ENCODE measurements at regions not wholly inside any gene's neighbourhood (a gene's known extent, or its start where the extent isn't known, plus 50 kb on each side); places are given as distances from the start of the nearest gene placed in this dataset.

DNA sequence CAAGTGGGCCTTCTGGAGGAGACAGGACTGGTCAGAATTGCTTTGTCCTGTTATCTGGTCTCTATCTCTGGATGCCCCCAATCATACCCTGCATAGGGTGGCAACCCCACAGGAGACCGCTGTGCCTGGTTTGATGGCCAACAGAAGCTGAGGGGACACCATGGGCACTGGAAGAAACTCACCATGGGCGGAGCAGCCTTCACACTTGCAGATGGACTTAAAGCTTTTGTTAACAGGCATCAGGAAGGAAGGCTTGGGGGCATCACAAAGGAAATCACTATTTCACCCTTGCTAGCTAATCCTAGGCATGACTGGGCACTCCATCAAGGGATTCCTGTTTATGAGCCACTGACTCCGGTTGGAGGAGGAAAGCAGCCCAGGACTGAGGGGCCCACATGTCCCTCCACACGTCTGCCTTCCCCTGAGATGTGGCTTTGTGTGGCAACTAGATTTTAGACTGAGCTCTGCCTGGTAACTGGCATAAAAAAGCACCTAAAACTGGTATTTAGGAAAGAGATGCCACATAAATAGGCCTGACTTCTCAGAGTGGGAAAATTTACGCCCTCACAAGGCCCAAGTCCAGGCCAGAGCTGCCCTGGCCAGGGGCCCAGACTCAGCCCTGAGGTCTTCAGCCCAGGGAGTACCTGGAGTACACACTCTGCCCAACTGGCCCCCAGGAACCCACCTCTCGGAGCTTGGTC lies 57.0 kb upstream of the LYVE1 start:
- intact Hi-C loops (cut with micrococcal nuclease; ENCODE audit: unreplicated experiment): loop anchor here (2.0 kb wide), 1 partner anchor 29 kb away; no protein-coding TSS in a partner anchor

DNA sequence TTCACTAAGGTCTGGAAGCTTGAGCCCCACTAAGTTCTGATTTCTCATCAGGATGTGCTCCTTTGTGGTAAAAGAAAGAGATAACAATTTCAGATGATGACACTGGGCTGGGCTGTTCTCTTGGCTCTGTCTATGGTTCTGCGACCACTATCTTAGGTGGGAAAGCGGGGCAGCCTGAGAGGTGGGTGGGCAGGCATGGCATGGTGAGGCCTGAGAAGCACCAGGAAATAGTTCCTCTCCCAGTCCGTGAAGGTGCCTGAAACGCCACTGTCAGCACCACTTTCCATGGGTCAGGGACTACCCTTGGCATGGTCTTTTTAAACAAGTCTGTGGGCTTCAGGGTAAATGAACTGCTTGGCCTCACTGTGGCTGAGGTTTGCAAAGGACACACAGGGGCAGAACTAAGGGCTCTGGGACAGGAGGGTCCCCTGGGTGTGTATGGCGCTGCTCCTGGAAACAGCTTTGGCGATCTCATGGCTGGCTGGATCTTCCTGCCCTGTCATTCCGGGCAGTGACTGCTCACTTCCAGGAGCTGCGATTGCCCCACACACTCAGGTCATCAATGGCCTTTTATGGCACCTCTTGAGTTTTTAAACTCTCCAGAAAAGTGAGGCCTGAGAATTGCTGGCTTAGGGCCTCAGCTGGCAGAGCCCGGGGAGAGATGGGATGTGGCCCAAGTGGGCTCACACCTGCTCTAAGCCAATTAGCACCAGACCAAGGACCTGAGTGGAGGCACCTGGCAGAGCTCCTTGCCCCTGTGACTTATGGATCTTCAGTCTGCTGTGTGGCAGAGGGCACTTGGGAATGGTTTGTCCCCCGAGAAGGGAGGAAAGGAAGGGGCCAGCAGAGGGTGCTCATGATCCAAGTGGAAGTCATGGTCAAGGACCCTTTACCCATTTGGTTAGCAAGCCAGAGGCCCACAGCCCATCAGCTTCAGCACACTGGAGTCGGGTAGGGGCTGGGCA lies 55.6 kb upstream of the LYVE1 start:
- no peak overlapping the region for H3K4me3 ChIP-seq
- H3K4me2 ChIP-seq (ENCODE audit: control insufficient read depth, insufficient read depth): no peak overlapping the region
- no peaks in the 10 kb centered on the region for H3K36me3 ChIP-seq (ENCODE audit: control insufficient read depth in 2 of 2, insufficient read depth in 2 of 2, low read length in 1 of 2)
- intact Hi-C loops (cut with micrococcal nuclease; ENCODE audit: unreplicated experiment): loop anchor here (1.0 to 2.0 kb wide), 2 partner anchors 31 to 111 kb away; no protein-coding TSS in a partner anchor
- 62% methylated on average over 11 of the region's 11 CpGs for WGBS (ENCODE audit: insufficient coverage, insufficient replicate concordance, low lambda C conversion rate, missing lambda C conversion rate)
- no peaks in the 10 kb centered on the region for H4K20me1 ChIP-seq (ENCODE audit: control insufficient read depth, insufficient read depth)
- H3K9me3 ChIP-seq (replicated peaks; ENCODE audit: control insufficient read depth, insufficient read depth, low read length): no peaks in the 10 kb centered on the region
- peaks cover 0 to 2% of the 10 kb centered on the region in 2 experiments; a peak in 1 of 4 replicates for H3K27me3 ChIP-seq (replicated peaks in 1 of 2; ENCODE audit: control insufficient read depth in 2 of 2, insufficient read depth in 2 of 2, low read length in 1 of 2)
- no peaks in the 10 kb centered on the region for H3K79me2 ChIP-seq (ENCODE audit: control insufficient read depth, insufficient read depth, low read length)
- no TSS peak for BruUV-seq (replicated peaks)
- FAIRE-seq (peak; percentile 89), ATAC-seq (peak; percentile 57), DNase-seq (ENCODE audit: low read depth, low spot score) (no peak)
- in situ Hi-C loops (cut with MboI): loop anchor here (10.0 kb wide), 1 partner anchor 111 kb away; no protein-coding TSS in a partner anchor
- RAD21 ChIA-PET (ENCODE audit: unreplicated experiment): interaction anchor here (0.7 to 5.7 kb wide), 4 partner anchors 22 to 210 kb away, joined by 3 to 34 read pairs (median 4); no protein-coding TSS in a partner anchor
- H3K27ac ChIP-seq (ENCODE audit: control insufficient read depth, insufficient read depth): no peak overlapping the region
- H3K4me1 ChIP-seq (ENCODE audit: control insufficient read depth, insufficient read depth, low read length): no peaks in the 10 kb centered on the region
- CTCF ChIA-PET: interaction anchor here (0.7 to 8.4 kb wide), 11 partner anchors 14 to 211 kb away, joined by 3 to 66 read pairs (median 3); no protein-coding TSS in a partner anchor
- TF ChIP-seq SMC3 (IDR thresholded peaks at IDR 0.05; ENCODE audit: borderline replicate concordance, low read length): peak; percentile 76
- peak; percentile 69 for TF ChIP-seq RAD21 (IDR thresholded peaks at IDR 0.05; ENCODE audit: insufficient read depth, low read depth, low read length)
- TF ChIP-seq KAT2A (conservative IDR thresholded peaks at IDR 0.05; ENCODE audit: control insufficient read depth, low read depth, low read length): no peak
- TF ChIP-seq, protein P1, sequence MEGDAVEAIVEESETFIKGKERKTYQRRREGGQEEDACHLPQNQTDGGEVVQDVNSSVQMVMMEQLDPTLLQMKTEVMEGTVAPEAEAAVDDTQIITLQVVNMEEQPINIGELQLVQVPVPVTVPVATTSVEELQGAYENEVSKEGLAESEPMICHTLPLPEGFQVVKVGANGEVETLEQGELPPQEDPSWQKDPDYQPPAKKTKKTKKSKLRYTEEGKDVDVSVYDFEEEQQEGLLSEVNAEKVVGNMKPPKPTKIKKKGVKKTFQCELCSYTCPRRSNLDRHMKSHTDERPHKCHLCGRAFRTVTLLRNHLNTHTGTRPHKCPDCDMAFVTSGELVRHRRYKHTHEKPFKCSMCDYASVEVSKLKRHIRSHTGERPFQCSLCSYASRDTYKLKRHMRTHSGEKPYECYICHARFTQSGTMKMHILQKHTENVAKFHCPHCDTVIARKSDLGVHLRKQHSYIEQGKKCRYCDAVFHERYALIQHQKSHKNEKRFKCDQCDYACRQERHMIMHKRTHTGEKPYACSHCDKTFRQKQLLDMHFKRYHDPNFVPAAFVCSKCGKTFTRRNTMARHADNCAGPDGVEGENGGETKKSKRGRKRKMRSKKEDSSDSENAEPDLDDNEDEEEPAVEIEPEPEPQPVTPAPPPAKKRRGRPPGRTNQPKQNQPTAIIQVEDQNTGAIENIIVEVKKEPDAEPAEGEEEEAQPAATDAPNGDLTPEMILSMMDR (IDR thresholded peaks at IDR 0.05 in 2 of 3, conservative IDR thresholded peaks at IDR 0.05 in 1 of 3; ENCODE audit: control insufficient read depth in 2 of 3, extremely low read depth in 1 of 3, insufficient read depth in 1 of 3, low read depth in 3 of 3, low read length in 3 of 3): peak; percentile 56 to 63 (median 58)
- SMC1A ChIA-PET (ENCODE audit: uncharacterized antibody, unreplicated experiment): interaction anchor here (1.0 to 4.1 kb wide), 5 partner anchors 12 to 218 kb away, joined by 3 to 25 read pairs (median 3); no protein-coding TSS in a partner anchor
- H2AFZ ChIP-seq (ENCODE audit: control insufficient read depth, low read depth, low read length): peak overlapping the region; percentile 45
- POLR2A ChIA-PET: no interaction called here
- no peak overlapping the region for H3K9ac ChIP-seq (ENCODE audit: control insufficient read depth, insufficient read depth, low read length)

More for the DNA sequence above, 57.0 kb upstream of the LYVE1 start:
- ChIA-PET SMC1A (ENCODE audit: uncharacterized antibody, unreplicated experiment) (interaction anchor here (0.7 to 4.1 kb wide), 7 partner anchors 11 to 212 kb away, joined by 3 to 25 read pairs (median 4); no protein-coding TSS in a partner anchor), RAD21 (ENCODE audit: unreplicated experiment) (interaction anchor here (0.6 to 5.7 kb wide), 8 partner anchors 20 to 418 kb away, joined by 3 to 34 read pairs (median 4); no protein-coding TSS in a partner anchor), CTCF (interaction anchor here (1.0 to 8.4 kb wide), 8 partner anchors 12 to 212 kb away, joined by 3 to 66 read pairs (median 4); no protein-coding TSS in a partner anchor), POLR2A (no interaction called here)
- Histone ChIP-seq H3K27ac (ENCODE audit: control insufficient read depth, insufficient read depth) (no peak overlapping the region), H3K27me3 (replicated peaks in 1 of 2; ENCODE audit: control insufficient read depth in 2 of 2, insufficient read depth in 2 of 2, low read length in 1 of 2) (peaks cover 0 to 2% of the 10 kb centered on the region in 2 experiments; a peak in 2 of 4 replicates), H3K4me3 (no peak overlapping the region), H2AFZ (ENCODE audit: control insufficient read depth, low read depth, low read length) (no peak overlapping the region), H3K36me3 (ENCODE audit: control insufficient read depth in 2 of 2, insufficient read depth in 2 of 2, low read length in 1 of 2) (no peaks in the 10 kb centered on the region), H3K9ac (ENCODE audit: control insufficient read depth, insufficient read depth, low read length) (no peak overlapping the region), H3K4me2 (ENCODE audit: control insufficient read depth, insufficient read depth) (no peak overlapping the region), H3K4me1 (ENCODE audit: control insufficient read depth, insufficient read depth, low read length) (no peaks in the 10 kb centered on the region), H3K9me3 (replicated peaks; ENCODE audit: control insufficient read depth, insufficient read depth, low read length) (no peaks in the 10 kb centered on the region), H4K20me1 (ENCODE audit: control insufficient read depth, insufficient read depth) (no peaks in the 10 kb centered on the region), H3K79me2 (ENCODE audit: control insufficient read depth, insufficient read depth, low read length) (no peaks in the 10 kb centered on the region)
- no peak for DNase-seq (ENCODE audit: low read depth, low spot score)
- WGBS (ENCODE audit: insufficient coverage, insufficient replicate concordance, low lambda C conversion rate, missing lambda C conversion rate): 39% methylated on average over 6 of the region's 6 CpGs
- FAIRE-seq: no peak
- in situ Hi-C loops (cut with MboI): loop anchor here (10.0 kb wide), 1 partner anchor 109 kb away; no protein-coding TSS in a partner anchor
- BruUV-seq (replicated peaks): no TSS peak
- TF ChIP-seq SREBF1 (IDR thresholded peaks at IDR 0.05; ENCODE audit: low read length) (no peak), HDAC2 (IDR thresholded peaks at IDR 0.05) (no peak)
- no peak for ATAC-seq

All from GM12878 (cell line).